ENCODE measurements at regions not wholly inside any gene's neighbourhood (a gene's known extent, or its start where the extent isn't known, plus 50 kb on each side); places are given as distances from the start of the nearest gene placed in this dataset.

GRCh38 chr4:158005021-158005420, 167.8 kb downstream of the GASK1B start:
- no peak overlapping the region for H3K4me3 ChIP-seq (ENCODE audit: low read depth, low read length)
- TF ChIP-seq, protein P1, sequence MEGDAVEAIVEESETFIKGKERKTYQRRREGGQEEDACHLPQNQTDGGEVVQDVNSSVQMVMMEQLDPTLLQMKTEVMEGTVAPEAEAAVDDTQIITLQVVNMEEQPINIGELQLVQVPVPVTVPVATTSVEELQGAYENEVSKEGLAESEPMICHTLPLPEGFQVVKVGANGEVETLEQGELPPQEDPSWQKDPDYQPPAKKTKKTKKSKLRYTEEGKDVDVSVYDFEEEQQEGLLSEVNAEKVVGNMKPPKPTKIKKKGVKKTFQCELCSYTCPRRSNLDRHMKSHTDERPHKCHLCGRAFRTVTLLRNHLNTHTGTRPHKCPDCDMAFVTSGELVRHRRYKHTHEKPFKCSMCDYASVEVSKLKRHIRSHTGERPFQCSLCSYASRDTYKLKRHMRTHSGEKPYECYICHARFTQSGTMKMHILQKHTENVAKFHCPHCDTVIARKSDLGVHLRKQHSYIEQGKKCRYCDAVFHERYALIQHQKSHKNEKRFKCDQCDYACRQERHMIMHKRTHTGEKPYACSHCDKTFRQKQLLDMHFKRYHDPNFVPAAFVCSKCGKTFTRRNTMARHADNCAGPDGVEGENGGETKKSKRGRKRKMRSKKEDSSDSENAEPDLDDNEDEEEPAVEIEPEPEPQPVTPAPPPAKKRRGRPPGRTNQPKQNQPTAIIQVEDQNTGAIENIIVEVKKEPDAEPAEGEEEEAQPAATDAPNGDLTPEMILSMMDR (IDR thresholded peaks at IDR 0.05; ENCODE audit: insufficient read depth, low read depth, low read length) = no peak
- no peak for DNase-seq (ENCODE audit: low read depth)

DNA sequence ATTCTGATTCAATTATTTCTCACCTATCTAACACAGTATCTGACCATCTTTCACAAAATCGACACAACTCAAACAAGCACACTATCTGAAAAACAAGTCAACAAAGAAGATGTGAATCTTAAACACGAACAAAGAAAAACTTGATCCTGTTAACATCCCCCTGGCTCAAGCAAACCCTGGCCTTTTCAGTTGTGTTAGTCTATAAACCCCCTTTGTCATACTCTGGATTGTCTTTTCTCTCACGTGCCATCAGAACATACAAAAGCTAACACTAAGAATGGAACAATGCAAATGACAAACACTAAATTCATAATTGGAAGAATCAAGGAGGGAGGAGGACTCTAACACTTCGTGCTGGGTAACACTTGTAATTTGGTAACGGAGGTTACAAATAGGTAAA, 168.7 kb downstream of the GASK1B start:
- TF ChIP-seq, protein P1 (IDR thresholded peaks at IDR 0.05; ENCODE audit: insufficient read depth, low read depth, low read length) = no peak
- DNase-seq (ENCODE audit: low read depth) = no peak

GRCh38 chr4:158003212-158003611, 169.6 kb downstream of the GASK1B start:
- TF ChIP-seq, protein P1 (IDR thresholded peaks at IDR 0.05; ENCODE audit: insufficient read depth, low read depth, low read length) = no peak
- no peak overlapping the region for H3K4me3 ChIP-seq (ENCODE audit: low read depth, low read length)
- no peak for DNase-seq (ENCODE audit: low read depth)

More for the DNA sequence above, 168.7 kb downstream of the GASK1B start:
- H3K4me3 ChIP-seq (ENCODE audit: low read depth, low read length) = no peak overlapping the region

GRCh38 chr4:158002173-158002572, 170.7 kb downstream of the GASK1B start:
- TF ChIP-seq, protein P1 (IDR thresholded peaks at IDR 0.05; ENCODE audit: insufficient read depth, low read depth, low read length) = no peak
- no peak for DNase-seq (ENCODE audit: low read depth)
- no peak overlapping the region for H3K4me3 ChIP-seq (ENCODE audit: low read depth, low read length)

DNA sequence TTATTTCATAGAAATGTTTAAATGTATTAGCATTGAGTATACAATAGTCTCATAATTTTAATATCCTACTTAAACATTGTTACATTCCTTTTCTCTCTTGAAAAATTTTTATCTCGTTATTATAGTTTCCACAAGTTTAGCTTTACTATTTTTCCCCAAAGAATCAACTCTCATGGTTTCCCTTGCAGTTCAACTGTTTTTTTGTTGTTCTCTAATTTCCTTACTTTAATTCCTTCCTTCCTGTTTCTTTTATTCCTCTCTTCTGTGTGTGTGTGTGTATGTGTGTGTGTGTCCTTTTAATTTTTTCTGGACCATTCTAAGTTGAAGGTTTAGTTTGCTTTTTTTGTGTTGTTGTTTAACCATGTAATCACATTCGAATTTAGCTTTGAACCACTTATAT, 171.1 kb downstream of the GASK1B start:
- TF ChIP-seq, protein P1 (IDR thresholded peaks at IDR 0.05; ENCODE audit: insufficient read depth, low read depth, low read length) = no peak
- DNase-seq (ENCODE audit: low read depth) = no peak

GRCh38 chr4:157999723-158000122, 173.1 kb downstream of the GASK1B start:
- H3K4me3 ChIP-seq (ENCODE audit: low read depth, low read length) = no peak overlapping the region
- TF ChIP-seq, protein P1 (IDR thresholded peaks at IDR 0.05; ENCODE audit: insufficient read depth, low read depth, low read length) = no peak
- DNase-seq (ENCODE audit: low read depth) = no peak

More for the DNA sequence above, 171.1 kb downstream of the GASK1B start:
- no peak overlapping the region for H3K4me3 ChIP-seq (ENCODE audit: low read depth, low read length)

- TF ChIP-seq, protein P1 (IDR thresholded peaks at IDR 0.05; ENCODE audit: insufficient read depth, low read depth, low read length) = no peak
- no peak overlapping the region for H3K4me3 ChIP-seq (ENCODE audit: low read depth, low read length)
- DNase-seq (ENCODE audit: low read depth) = no peak
Observed at GRCh38 chr4:157997296-157997695, 175.5 kb downstream of the GASK1B start.
